GM12865 (cell line): ENCODE measurements at regions not wholly inside any gene's neighbourhood (a gene's known extent, or its start where the extent isn't known, plus 50 kb on each side); places are given as distances from the start of the nearest gene placed in this dataset.

Experiments
- DNase-seq: peaks from one replicate; pipeline ENCODE4 v3.0.0; 2010; ENCODE audit warnings: low read depth
- H3K4me3 ChIP-seq: 2 replicates; pipeline ENCODE4 v1.5.1; 2011; ENCODE audit warnings: mild to moderate bottlenecking, low read depth, low read length, control low read depth
- CTCF ChIP-seq: IDR thresholded peaks from 2 replicates; pipeline ENCODE4 v1.5.1; 2011; ENCODE audit warnings: low read length, control low read depth, low read depth, inconsistent platforms; ENCODE audit not compliant: insufficient read depth; ENCODE audit errors: missing control alignments

GRCh38 chr3:117625174-117625573 lies 915.6 kb downstream of the TUSC7 start:
- TF ChIP-seq CTCF: no peak
- no peak for DNase-seq
- H3K4me3 ChIP-seq: no peak overlapping the region

- TF ChIP-seq CTCF: no peak
Observed at GRCh38 chr3:117626577-117626976, 917.0 kb downstream of the TUSC7 start.

GRCh38 chr3:117628823-117629291 lies 919.3 kb downstream of the TUSC7 start:
- TF ChIP-seq CTCF: no peak
- H3K4me3 ChIP-seq: no peak overlapping the region
- no peak for DNase-seq

More at GRCh38 chr3:117626577-117626976, 917.0 kb downstream of the TUSC7 start:
- H3K4me3 ChIP-seq: no peak overlapping the region
- no peak for DNase-seq

- TF ChIP-seq CTCF: no peak
- no peak overlapping the region for H3K4me3 ChIP-seq
- no peak for DNase-seq
Observed at GRCh38 chr3:117629505-117629904, 919.9 kb downstream of the TUSC7 start.

- no peak overlapping the region for H3K4me3 ChIP-seq
- no peak for DNase-seq
- TF ChIP-seq CTCF: no peak
Observed at GRCh38 chr3:117630469-117630868, 920.9 kb downstream of the TUSC7 start.

GRCh38 chr3:117630885-117631284 lies 921.3 kb downstream of the TUSC7 start:
- TF ChIP-seq CTCF: no peak
- DNase-seq: no peak
- H3K4me3 ChIP-seq: no peak overlapping the region

GRCh38 chr3:117631781-117632180 lies 922.2 kb downstream of the TUSC7 start:
- no peak for TF ChIP-seq CTCF
- no peak overlapping the region for H3K4me3 ChIP-seq
- no peak for DNase-seq
